ENCODE measurements at regions not wholly inside any gene's neighbourhood (a gene's known extent, or its start where the extent isn't known, plus 50 kb on each side); places are given as distances from the start of the nearest gene placed in this dataset.

GRCh38 chr4:29224911-29225310, 1495.3 kb upstream of the PCDH7 start:
- no peaks in the 10 kb centered on the region for H3K4me1 ChIP-seq (ENCODE audit: control insufficient read depth in 3 of 3, insufficient read depth in 3 of 3, low read length in 3 of 3)
- no peak overlapping the region for H3K27ac ChIP-seq (ENCODE audit: low read depth, low read length)
- H3K9ac ChIP-seq (ENCODE audit: low read depth in 1 of 3, low read length in 3 of 3): no peak overlapping the region
- no peaks in the 10 kb centered on the region for H3K36me3 ChIP-seq (ENCODE audit: control insufficient read depth in 3 of 3, insufficient read depth in 3 of 3, low read length in 3 of 3)
- H3K9me3 ChIP-seq (ENCODE audit: control insufficient read depth in 3 of 3, low read length in 3 of 3): no peaks in the 10 kb centered on the region
- no peaks in the 10 kb centered on the region for H3K27me3 ChIP-seq (ENCODE audit: control insufficient read depth in 3 of 3, insufficient read depth in 3 of 3, low read length in 3 of 3)
- H3K4me3 ChIP-seq (ENCODE audit: low read length in 3 of 3): no peak overlapping the region

DNA sequence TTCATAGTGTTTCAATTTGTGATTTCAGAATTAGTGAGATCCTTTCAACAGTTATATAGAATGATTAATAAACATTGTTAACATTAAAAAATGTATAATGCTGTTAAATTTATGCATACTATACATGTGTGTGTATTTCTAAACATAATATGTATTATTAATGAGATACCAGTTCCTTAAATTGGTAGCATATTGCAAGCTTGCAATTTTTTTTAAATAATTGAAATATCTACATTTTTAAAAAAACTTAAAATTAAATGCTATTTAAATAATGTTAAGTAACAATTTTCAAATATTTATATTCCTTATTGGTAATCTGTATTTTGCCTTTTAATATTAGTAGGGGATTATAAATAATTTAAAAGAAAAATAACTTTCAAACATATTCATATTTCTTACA, 1479.5 kb upstream of the PCDH7 start:
- Histone ChIP-seq H3K27me3 (ENCODE audit: control insufficient read depth in 3 of 3, insufficient read depth in 3 of 3, low read length in 3 of 3) (no peaks in the 10 kb centered on the region), H3K4me3 (ENCODE audit: low read length in 3 of 3) (no peak overlapping the region), H3K9ac (ENCODE audit: low read depth in 1 of 3, low read length in 3 of 3) (no peak overlapping the region), H3K4me1 (ENCODE audit: control insufficient read depth in 3 of 3, insufficient read depth in 3 of 3, low read length in 3 of 3) (no peaks in the 10 kb centered on the region), H3K36me3 (ENCODE audit: control insufficient read depth in 3 of 3, insufficient read depth in 3 of 3, low read length in 3 of 3) (no peaks in the 10 kb centered on the region), H3K27ac (ENCODE audit: low read depth, low read length) (no peak overlapping the region), H3K9me3 (ENCODE audit: control insufficient read depth in 3 of 3, low read length in 3 of 3) (no peaks in the 10 kb centered on the region)

- no peaks in the 10 kb centered on the region for H3K36me3 ChIP-seq (ENCODE audit: control insufficient read depth in 3 of 3, insufficient read depth in 3 of 3, low read length in 3 of 3)
- no peak overlapping the region for H3K4me3 ChIP-seq (ENCODE audit: low read length in 3 of 3)
- H3K9me3 ChIP-seq (ENCODE audit: control insufficient read depth in 3 of 3, low read length in 3 of 3): no peaks in the 10 kb centered on the region
- no peaks in the 10 kb centered on the region for H3K4me1 ChIP-seq (ENCODE audit: control insufficient read depth in 3 of 3, insufficient read depth in 3 of 3, low read length in 3 of 3)
- no peak overlapping the region for H3K27ac ChIP-seq (ENCODE audit: low read depth, low read length)
- no peak overlapping the region for H3K9ac ChIP-seq (ENCODE audit: low read depth in 1 of 3, low read length in 3 of 3)
- no peaks in the 10 kb centered on the region for H3K27me3 ChIP-seq (ENCODE audit: control insufficient read depth in 3 of 3, insufficient read depth in 3 of 3, low read length in 3 of 3)
Observed at GRCh38 chr4:29243054-29243453, 1477.1 kb upstream of the PCDH7 start.

- H3K9me3 ChIP-seq (ENCODE audit: control insufficient read depth in 3 of 3, low read length in 3 of 3): no peaks in the 10 kb centered on the region
- no peaks in the 10 kb centered on the region for H3K27me3 ChIP-seq (ENCODE audit: control insufficient read depth in 3 of 3, insufficient read depth in 3 of 3, low read length in 3 of 3)
- no peaks in the 10 kb centered on the region for H3K4me1 ChIP-seq (ENCODE audit: control insufficient read depth in 3 of 3, insufficient read depth in 3 of 3, low read length in 3 of 3)
- no peak overlapping the region for H3K9ac ChIP-seq (ENCODE audit: low read depth in 1 of 3, low read length in 3 of 3)
- no peak overlapping the region for H3K27ac ChIP-seq (ENCODE audit: low read depth, low read length)
- H3K36me3 ChIP-seq (ENCODE audit: control insufficient read depth in 3 of 3, insufficient read depth in 3 of 3, low read length in 3 of 3): no peaks in the 10 kb centered on the region
- H3K4me3 ChIP-seq (ENCODE audit: low read length in 3 of 3): no peak overlapping the region
Observed at GRCh38 chr4:29243851-29244250, 1476.3 kb upstream of the PCDH7 start.

DNA sequence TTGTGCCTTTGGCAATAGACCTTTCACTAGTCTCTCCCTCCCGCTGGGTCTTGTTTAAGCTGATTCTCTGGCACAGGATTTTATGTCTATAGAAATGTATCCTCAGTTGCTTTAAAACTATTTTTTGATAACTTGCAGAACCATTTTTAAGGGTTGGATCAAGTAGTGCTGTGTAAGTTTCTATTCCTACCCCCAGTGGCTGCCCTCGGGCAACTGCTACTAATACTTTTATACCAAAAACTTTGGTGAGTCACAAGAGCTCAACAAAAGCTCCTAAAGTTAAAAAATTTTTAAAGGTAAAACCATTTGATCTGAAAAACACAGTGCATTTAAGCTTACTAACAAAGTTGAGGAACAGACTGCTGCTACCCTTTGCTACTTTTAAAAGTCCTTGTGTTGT, 1460.6 kb upstream of the PCDH7 start:
- Histone ChIP-seq H3K4me3 (ENCODE audit: low read length in 3 of 3) (no peak overlapping the region), H3K27ac (ENCODE audit: low read depth, low read length) (no peak overlapping the region), H3K9ac (ENCODE audit: low read depth in 1 of 3, low read length in 3 of 3) (no peak overlapping the region), H3K9me3 (ENCODE audit: control insufficient read depth in 3 of 3, low read length in 3 of 3) (no peaks in the 10 kb centered on the region), H3K4me1 (ENCODE audit: control insufficient read depth in 3 of 3, insufficient read depth in 3 of 3, low read length in 3 of 3) (no peaks in the 10 kb centered on the region), H3K36me3 (ENCODE audit: control insufficient read depth in 3 of 3, insufficient read depth in 3 of 3, low read length in 3 of 3) (no peaks in the 10 kb centered on the region), H3K27me3 (ENCODE audit: control insufficient read depth in 3 of 3, insufficient read depth in 3 of 3, low read length in 3 of 3) (no peaks in the 10 kb centered on the region)

GRCh38 chr4:29262986-29263385, 1457.2 kb upstream of the PCDH7 start:
- Histone ChIP-seq H3K4me1 (ENCODE audit: control insufficient read depth in 3 of 3, insufficient read depth in 3 of 3, low read length in 3 of 3) (no peaks in the 10 kb centered on the region), H3K9me3 (ENCODE audit: control insufficient read depth in 3 of 3, low read length in 3 of 3) (no peaks in the 10 kb centered on the region), H3K27ac (ENCODE audit: low read depth, low read length) (no peak overlapping the region), H3K9ac (ENCODE audit: low read depth in 1 of 3, low read length in 3 of 3) (no peak overlapping the region), H3K36me3 (ENCODE audit: control insufficient read depth in 3 of 3, insufficient read depth in 3 of 3, low read length in 3 of 3) (no peaks in the 10 kb centered on the region), H3K27me3 (ENCODE audit: control insufficient read depth in 3 of 3, insufficient read depth in 3 of 3, low read length in 3 of 3) (no peaks in the 10 kb centered on the region), H3K4me3 (ENCODE audit: low read length in 3 of 3) (no peak overlapping the region)

GRCh38 chr4:29276150-29276549, 1444.0 kb upstream of the PCDH7 start:
- Histone ChIP-seq H3K36me3 (ENCODE audit: control insufficient read depth in 3 of 3, insufficient read depth in 3 of 3, low read length in 3 of 3) (no peaks in the 10 kb centered on the region), H3K9ac (ENCODE audit: low read depth in 1 of 3, low read length in 3 of 3) (no peak overlapping the region), H3K27ac (ENCODE audit: low read depth, low read length) (no peak overlapping the region), H3K9me3 (ENCODE audit: control insufficient read depth in 3 of 3, low read length in 3 of 3) (no peaks in the 10 kb centered on the region), H3K4me3 (ENCODE audit: low read length in 3 of 3) (no peak overlapping the region), H3K4me1 (ENCODE audit: control insufficient read depth in 3 of 3, insufficient read depth in 3 of 3, low read length in 3 of 3) (no peaks in the 10 kb centered on the region), H3K27me3 (ENCODE audit: control insufficient read depth in 3 of 3, insufficient read depth in 3 of 3, low read length in 3 of 3) (no peaks in the 10 kb centered on the region)

DNA sequence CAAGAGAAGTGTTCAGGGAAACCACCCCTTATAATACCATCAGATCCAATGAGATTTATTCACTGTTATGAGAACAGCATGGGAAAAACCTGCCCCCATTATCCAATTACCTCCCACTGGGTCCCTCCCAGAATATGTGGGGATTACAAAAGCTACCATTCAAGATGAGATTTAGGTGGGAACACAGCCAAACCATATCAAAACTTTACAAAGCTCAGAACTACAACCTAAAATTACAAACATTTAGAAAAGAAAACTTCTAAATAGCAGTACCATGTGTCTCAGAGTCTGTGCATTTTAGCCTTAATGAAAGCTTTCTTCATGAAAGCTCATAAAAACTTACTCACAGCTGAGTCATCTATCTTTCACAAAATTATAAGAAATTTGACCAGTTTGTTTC, 1442.8 kb upstream of the PCDH7 start:
- no peaks in the 10 kb centered on the region for H3K36me3 ChIP-seq (ENCODE audit: control insufficient read depth in 3 of 3, insufficient read depth in 3 of 3, low read length in 3 of 3)
- no peaks in the 10 kb centered on the region for H3K27me3 ChIP-seq (ENCODE audit: control insufficient read depth in 3 of 3, insufficient read depth in 3 of 3, low read length in 3 of 3)
- no peaks in the 10 kb centered on the region for H3K4me1 ChIP-seq (ENCODE audit: control insufficient read depth in 3 of 3, insufficient read depth in 3 of 3, low read length in 3 of 3)
- no peaks in the 10 kb centered on the region for H3K9me3 ChIP-seq (ENCODE audit: control insufficient read depth in 3 of 3, low read length in 3 of 3)
- no peak overlapping the region for H3K9ac ChIP-seq (ENCODE audit: low read depth in 1 of 3, low read length in 3 of 3)
- H3K27ac ChIP-seq (ENCODE audit: low read depth, low read length): no peak overlapping the region
- no peak overlapping the region for H3K4me3 ChIP-seq (ENCODE audit: low read length in 3 of 3)

DNA sequence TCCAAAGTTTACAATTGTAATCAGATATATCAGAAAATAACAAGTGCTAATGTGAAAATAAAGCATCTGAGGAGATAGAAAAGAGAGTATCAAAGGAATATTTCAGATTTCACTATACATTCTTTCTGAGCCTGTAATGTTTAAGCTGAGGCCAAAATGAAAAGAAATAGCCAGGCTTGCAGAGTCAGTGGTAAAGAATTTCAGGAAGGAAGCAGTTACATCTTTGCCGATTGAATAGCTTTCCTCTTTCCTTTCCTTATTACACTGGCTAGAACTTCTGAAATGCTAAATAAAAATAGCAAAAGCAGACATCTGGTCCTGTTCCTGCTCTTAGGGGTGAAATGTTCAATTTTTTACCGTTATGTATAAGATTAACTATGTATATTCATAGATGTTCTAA, 1441.6 kb upstream of the PCDH7 start:
- H3K27ac ChIP-seq (ENCODE audit: low read depth, low read length): no peak overlapping the region
- H3K27me3 ChIP-seq (ENCODE audit: control insufficient read depth in 3 of 3, insufficient read depth in 3 of 3, low read length in 3 of 3): no peaks in the 10 kb centered on the region
- H3K4me1 ChIP-seq (ENCODE audit: control insufficient read depth in 3 of 3, insufficient read depth in 3 of 3, low read length in 3 of 3): no peaks in the 10 kb centered on the region
- H3K4me3 ChIP-seq (ENCODE audit: low read length in 3 of 3): no peak overlapping the region
- H3K9ac ChIP-seq (ENCODE audit: low read depth in 1 of 3, low read length in 3 of 3): no peak overlapping the region
- no peaks in the 10 kb centered on the region for H3K36me3 ChIP-seq (ENCODE audit: control insufficient read depth in 3 of 3, insufficient read depth in 3 of 3, low read length in 3 of 3)
- no peaks in the 10 kb centered on the region for H3K9me3 ChIP-seq (ENCODE audit: control insufficient read depth in 3 of 3, low read length in 3 of 3)

GRCh38 chr4:29289118-29289517, 1431.1 kb upstream of the PCDH7 start:
- no peak overlapping the region for H3K4me3 ChIP-seq (ENCODE audit: low read length in 3 of 3)
- no peaks in the 10 kb centered on the region for H3K9me3 ChIP-seq (ENCODE audit: control insufficient read depth in 3 of 3, low read length in 3 of 3)
- no peaks in the 10 kb centered on the region for H3K4me1 ChIP-seq (ENCODE audit: control insufficient read depth in 3 of 3, insufficient read depth in 3 of 3, low read length in 3 of 3)
- H3K9ac ChIP-seq (ENCODE audit: low read depth in 1 of 3, low read length in 3 of 3): no peak overlapping the region
- H3K27ac ChIP-seq (ENCODE audit: low read depth, low read length): no peak overlapping the region
- no peaks in the 10 kb centered on the region for H3K27me3 ChIP-seq (ENCODE audit: control insufficient read depth in 3 of 3, insufficient read depth in 3 of 3, low read length in 3 of 3)
- no peaks in the 10 kb centered on the region for H3K36me3 ChIP-seq (ENCODE audit: control insufficient read depth in 3 of 3, insufficient read depth in 3 of 3, low read length in 3 of 3)

- H3K9ac ChIP-seq (ENCODE audit: low read depth in 1 of 3, low read length in 3 of 3): no peak overlapping the region
- no peaks in the 10 kb centered on the region for H3K4me1 ChIP-seq (ENCODE audit: control insufficient read depth in 3 of 3, insufficient read depth in 3 of 3, low read length in 3 of 3)
- H3K4me3 ChIP-seq (ENCODE audit: low read length in 3 of 3): no peak overlapping the region
- no peak overlapping the region for H3K27ac ChIP-seq (ENCODE audit: low read depth, low read length)
- H3K27me3 ChIP-seq (ENCODE audit: control insufficient read depth in 3 of 3, insufficient read depth in 3 of 3, low read length in 3 of 3): no peaks in the 10 kb centered on the region
- no peaks in the 10 kb centered on the region for H3K9me3 ChIP-seq (ENCODE audit: control insufficient read depth in 3 of 3, low read length in 3 of 3)
- no peaks in the 10 kb centered on the region for H3K36me3 ChIP-seq (ENCODE audit: control insufficient read depth in 3 of 3, insufficient read depth in 3 of 3, low read length in 3 of 3)
Observed at GRCh38 chr4:29295280-29295679, 1424.9 kb upstream of the PCDH7 start.
